Eye (tissue), 1 donor: ENCODE measurements at regions not wholly inside any gene's neighbourhood (a gene's known extent, or its start where the extent isn't known, plus 50 kb on each side); places are given as distances from the start of the nearest gene placed in this dataset.

Source experiments
- DNase-seq: peaks from one replicate; pipeline ENCODE4 v3.0.0-alpha.2; 2015

- no peak for DNase-seq
These were observed 52.0 kb upstream of the GRAMD1B start for GRCh38 chr11:123378096-123378495.

DNA sequence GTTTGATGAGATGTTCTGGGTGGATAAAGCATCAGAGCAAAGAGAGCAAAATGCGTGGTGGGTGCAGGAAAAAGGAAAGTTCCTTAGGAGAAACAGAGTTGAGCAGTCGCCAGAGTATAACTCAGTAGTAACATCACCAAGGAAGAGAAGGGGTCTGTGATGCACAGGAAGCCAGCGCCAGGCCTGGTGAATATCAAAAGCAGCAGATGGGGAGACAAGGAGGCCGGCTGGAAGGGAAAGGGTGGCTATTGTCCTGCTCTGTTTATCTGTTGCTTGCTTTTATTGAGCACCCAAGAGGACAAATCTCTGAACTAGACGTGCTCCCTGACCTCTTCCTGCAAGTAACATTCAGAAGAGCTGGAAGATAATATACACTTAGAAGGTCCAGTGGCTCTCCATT lies 52.7 kb upstream of the GRAMD1B start:
- DNase-seq, result no peak

GRCh38 chr11:123375832-123376231 lies 54.2 kb upstream of the GRAMD1B start:
- no peak for DNase-seq

DNA sequence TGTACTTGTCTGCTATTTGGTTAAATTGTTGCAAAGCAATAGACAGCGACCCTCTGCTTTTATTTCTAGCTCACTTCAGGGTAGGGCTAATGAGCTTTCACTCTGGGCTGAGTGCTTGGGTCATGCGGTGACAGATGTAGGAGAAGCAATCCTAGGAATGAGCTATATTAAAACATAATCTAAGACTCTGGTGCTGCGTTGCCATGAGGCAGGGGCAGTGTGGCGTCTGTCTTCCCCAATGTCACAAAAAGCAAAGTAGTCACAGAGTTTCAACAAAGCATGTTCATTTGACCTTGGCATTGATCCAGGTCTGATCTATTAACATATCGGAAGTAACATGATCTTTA lies 55.5 kb upstream of the GRAMD1B start:
- no peak for DNase-seq

GRCh38 chr11:123373754-123374621 lies 56.1 kb upstream of the GRAMD1B start:
- no peak for DNase-seq

- no peak for DNase-seq
These were observed 58.4 kb upstream of the GRAMD1B start for GRCh38 chr11:123371506-123372297.

GRCh38 chr11:123366924-123367323 lies 63.1 kb upstream of the GRAMD1B start:
- DNase-seq, result no peak

- DNase-seq, result no peak
These were observed 64.1 kb upstream of the GRAMD1B start for GRCh38 chr11:123365955-123366354.

DNA sequence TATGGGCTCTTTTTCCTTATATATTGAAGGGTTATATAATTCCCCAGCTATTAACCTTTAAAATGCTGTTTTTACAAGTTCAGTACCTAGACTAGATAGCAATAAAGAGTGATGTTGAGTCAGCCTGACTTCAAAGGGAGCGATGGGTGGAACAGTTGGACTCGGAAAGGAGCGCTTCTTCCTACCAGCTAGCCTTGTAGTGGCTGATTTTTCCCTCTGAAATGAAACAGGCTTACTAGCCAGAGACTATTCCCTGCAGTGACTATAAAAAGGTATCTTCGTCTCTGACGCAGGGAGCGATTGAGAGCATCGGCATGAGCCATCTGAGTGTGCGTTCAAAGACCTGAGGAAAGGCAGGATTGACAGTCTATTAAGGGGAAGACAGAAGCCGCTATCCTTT lies 66.0 kb upstream of the GRAMD1B start:
- peak; percentile 47 for DNase-seq

DNA sequence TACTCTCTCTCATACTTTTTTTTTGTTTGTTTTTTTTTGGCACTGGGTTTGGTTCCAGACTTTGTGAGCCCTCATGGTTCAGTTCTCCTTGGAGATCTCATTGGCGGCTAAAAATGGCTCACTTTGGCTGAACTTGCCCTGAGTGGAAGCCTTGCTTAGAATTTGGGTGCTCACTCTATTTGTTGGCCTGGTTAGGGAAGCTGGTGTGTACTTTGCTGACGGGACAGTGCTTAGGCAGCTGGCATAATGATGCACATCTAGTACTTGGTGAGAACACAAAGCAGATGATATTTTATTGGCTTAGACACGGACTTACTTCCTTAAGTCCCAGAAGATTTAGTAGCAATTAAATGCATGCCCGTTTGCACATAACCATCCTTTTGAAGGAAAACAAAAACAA lies 66.5 kb upstream of the GRAMD1B start:
- no peak for DNase-seq

DNA sequence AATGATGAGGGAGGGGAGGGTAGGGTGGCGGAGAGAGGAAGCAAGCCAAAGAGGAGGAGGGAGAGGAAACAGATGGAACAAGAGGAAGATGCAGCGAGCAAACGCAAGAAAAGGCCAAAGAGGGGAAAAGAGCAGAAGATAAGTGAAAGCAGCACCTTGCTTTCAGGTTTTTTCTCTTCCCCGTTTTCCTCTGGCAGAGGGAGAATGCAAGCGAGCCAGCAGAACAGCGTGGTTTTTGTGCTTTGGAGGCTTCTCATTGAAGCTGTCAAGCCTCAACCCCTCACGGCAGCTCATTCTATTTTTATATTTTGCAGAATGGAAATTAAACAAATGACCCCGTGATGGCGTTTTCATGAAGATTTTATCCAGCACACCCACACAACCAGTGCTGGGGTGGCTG lies 67.1 kb upstream of the GRAMD1B start:
- DNase-seq, result no peak

DNA sequence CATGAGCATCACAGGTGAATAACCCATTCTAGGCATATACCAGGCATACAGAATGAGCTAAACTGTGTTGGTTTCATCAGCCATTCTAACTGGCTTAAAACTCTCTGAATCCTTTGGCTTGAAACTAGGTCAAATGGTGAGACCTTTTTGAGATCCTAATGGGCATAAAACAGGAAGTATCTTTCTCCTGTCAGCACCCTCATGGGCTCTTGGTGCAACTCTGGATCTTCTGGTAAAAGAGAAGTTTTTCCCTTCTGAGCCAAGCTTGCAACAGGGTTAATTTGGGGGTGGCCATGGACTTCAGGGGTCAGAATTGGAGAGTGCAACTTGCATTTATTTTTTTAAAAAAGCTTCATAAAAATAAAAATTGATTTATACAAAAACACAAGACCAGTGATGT lies 67.9 kb upstream of the GRAMD1B start:
- no peak for DNase-seq

DNA sequence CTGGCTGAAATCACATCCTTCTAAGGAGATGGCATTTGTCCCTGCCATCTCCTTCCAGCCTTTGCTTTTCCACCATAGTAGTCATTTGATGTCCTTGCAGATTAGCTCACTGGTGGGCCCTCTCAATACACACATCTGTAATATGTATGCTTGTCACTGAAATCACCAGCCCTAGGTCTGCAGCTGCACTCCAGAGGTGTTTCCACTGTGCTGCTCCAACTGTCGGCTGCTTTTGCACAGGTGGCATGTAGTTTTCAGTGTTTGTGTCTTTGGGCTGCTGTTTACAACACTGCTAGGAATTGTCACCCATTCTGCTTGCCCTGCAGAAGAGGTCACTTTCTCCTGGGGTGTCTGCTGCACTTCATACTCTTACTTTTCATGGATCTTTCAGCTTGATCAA lies 69.0 kb upstream of the GRAMD1B start:
- no peak for DNase-seq

DNA sequence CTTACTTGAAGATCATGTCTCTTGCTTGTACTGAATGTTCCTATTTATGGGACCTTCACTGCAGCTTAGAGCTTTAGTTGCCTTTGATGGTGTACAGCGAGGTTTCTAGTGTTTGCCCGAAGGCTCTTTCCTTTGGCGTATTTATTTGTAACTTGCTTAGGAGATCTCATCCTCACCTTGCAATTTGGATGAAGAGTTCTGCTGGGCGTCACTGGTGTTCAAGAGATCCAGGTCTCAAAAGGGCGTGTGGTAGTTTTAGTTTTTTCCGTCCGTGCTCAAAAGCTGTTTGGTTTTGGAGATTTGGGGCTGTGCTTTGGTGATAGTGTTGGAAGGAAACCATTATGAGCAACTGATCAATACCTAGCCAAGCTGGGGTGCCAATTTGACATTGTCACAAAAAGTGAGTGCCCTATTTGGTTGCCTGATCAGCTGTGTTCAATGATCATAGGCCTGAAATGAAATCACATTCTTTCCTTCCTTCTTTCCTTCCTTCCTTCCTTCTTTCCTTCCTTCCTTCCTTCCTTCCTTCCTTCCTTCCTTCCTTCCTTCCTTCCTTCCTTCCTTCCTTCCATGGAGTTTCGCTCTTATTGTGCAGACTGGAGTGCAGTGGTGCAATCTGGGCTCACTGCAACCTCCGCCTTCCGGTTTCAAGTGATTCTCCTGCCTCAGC lies 69.7 kb upstream of the GRAMD1B start:
- DNase-seq, result no peak

- DNase-seq, result peak; percentile 80
These were observed 71.9 kb upstream of the GRAMD1B start for GRCh38 chr11:123357990-123358827.

DNA sequence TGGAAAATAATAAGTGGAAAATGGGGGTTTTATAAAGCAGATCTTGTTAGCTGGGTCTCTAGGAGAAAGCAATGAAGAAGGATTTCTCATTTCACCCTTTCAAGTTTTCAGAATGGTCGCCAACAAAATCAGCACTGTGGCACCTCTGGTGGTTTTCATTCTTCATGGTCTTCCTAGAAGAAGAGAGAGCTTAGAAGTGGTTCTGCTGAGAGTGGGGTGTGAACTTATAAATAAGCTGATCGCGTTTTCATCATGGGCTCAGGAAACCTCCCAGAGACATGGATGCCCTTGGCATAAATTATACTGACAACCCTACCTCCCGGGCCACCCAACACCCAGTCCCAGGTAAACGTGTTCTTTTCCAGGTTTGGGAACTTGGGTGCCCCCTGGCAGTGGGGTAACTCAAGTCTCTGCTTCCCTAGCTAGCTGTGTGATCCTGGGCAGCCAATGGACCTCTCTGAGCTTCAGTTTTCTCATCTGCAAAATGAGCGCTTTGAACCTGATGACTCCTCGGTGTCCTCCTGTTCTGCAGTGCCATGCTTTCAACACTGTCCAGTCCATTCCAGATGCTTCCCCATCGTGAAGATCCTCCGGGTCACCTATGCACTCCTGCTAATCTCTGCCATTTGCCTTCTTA lies 72.6 kb upstream of the GRAMD1B start:
- DNase-seq, result no peak

GRCh38 chr11:123356539-123356938 lies 73.5 kb upstream of the GRAMD1B start:
- no peak for DNase-seq

GRCh38 chr11:123354371-123354975 lies 75.6 kb upstream of the GRAMD1B start:
- no peak for DNase-seq

GRCh38 chr11:123351375-123351774 lies 78.7 kb upstream of the GRAMD1B start:
- DNase-seq, result peak; percentile 86

DNA sequence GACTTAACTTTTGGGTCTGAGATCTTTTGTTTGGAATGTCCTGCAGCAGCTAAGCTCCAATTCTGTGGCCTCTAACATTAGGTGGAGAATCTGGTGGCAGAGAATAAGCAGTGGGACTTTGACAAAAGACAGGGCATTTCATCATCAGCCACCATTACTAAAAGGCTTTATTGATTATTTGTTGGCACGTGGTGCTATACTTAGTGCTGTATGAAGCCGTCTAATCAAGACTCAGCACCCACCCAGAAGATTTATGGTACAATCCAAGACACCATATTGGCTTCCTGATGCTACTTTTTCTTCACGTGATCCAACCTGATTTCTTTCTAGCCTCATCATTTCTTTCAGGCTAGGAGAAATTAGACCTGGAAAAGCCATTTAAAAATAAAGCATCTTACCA lies 80.7 kb upstream of the GRAMD1B start:
- no peak for DNase-seq

- DNase-seq, result no peak
These were observed 85.2 kb upstream of the GRAMD1B start for GRCh38 chr11:123344790-123345357.
